SK-N-SH (cell line): ENCODE measurements at regions not wholly inside any gene's neighbourhood (a gene's known extent, or its start where the extent isn't known, plus 50 kb on each side); places are given as distances from the start of the nearest gene placed in this dataset.

Source experiments
- CTCF ChIP-seq: fragments of 200-600 bp; sonication (generic); IDR thresholded peaks from 2 replicates; pipeline ENCODE4 v1.6.1; 2017; ENCODE audit warnings: antibody characterized with exemption, mild to moderate bottlenecking, moderate library complexity
- POLR2AphosphoS5 ChIP-seq: IDR thresholded peaks from 2 replicates; pipeline ENCODE4 v1.6.1; 2012; ENCODE audit warnings: low read depth, low read length
- TAF1 ChIP-seq: IDR thresholded peaks from 2 replicates; pipeline ENCODE4 v1.6.1; 2012; ENCODE audit warnings: low read depth, mild to moderate bottlenecking, low read length, moderate library complexity, borderline replicate concordance

- TF ChIP-seq TAF1: no peak
- TF ChIP-seq POLR2AphosphoS5: no peak
- TF ChIP-seq CTCF: no peak
These were observed 268.7 kb upstream of the ATP5MC3 start for GRCh38 chr2:175450029-175450760.
